ENCODE measurements at regions not wholly inside any gene's neighbourhood (a gene's known extent, or its start where the extent isn't known, plus 50 kb on each side); places are given as distances from the start of the nearest gene placed in this dataset.

GRCh38 chr5:171604195-171604594, 181.4 kb upstream of the SMIM23 start:
- CTCF ChIA-PET = no interaction called here
- Histone ChIP-seq H3K4ac (ENCODE audit: low read depth, low read length) (no peak overlapping the region), H2BK5ac (ENCODE audit: low read depth, low read length, poor library complexity, severe bottlenecking) (no peak overlapping the region), H3K23ac (ENCODE audit: low read depth, low read length) (no peak overlapping the region), H3K56ac (ENCODE audit: extremely low read depth, insufficient read depth, low read length) (no peak overlapping the region), H4K5ac (ENCODE audit: low read depth, low read length) (no peak overlapping the region), H2AK5ac (ENCODE audit: low read depth, low read length) (no peak overlapping the region), H4K20me1 (ENCODE audit: insufficient read depth, low read length) (no peaks in the 10 kb centered on the region), H2BK20ac (ENCODE audit: low read depth, low read length) (no peak overlapping the region), H2BK15ac (ENCODE audit: low read depth, low read length) (no peak overlapping the region), H3K14ac (replicated peaks; ENCODE audit: low read depth, low read length) (no peak overlapping the region), H4K8ac (ENCODE audit: low read depth in 2 of 2, low read length in 2 of 2) (no peak overlapping the region), H2BK120ac (ENCODE audit: low read depth, low read length) (no peak overlapping the region), H2AK9ac (replicated peaks; ENCODE audit: low read depth, low read length, poor library complexity) (no peak overlapping the region), H3K4me2 (ENCODE audit: low read depth, low read length) (no peak overlapping the region), H3K36me3 (ENCODE audit: control insufficient read depth, insufficient read depth, low read length) (no peaks in the 10 kb centered on the region), H3K18ac (ENCODE audit: low read depth, low read length) (no peak overlapping the region), H3K9me1 (ENCODE audit: insufficient read depth, low read length) (no peaks in the 10 kb centered on the region), H3K9me3 (ENCODE audit: control insufficient read depth, insufficient read depth, low read length) (peaks cover 4% of the 10 kb centered on the region), H2AFZ (replicated peaks; ENCODE audit: low read length, poor library complexity) (no peak overlapping the region), H3K79me1 (ENCODE audit: low read depth in 1 of 2, low read length in 2 of 2) (no peaks in the 10 kb centered on the region), H3K27me3 (ENCODE audit: control insufficient read depth, insufficient read depth, low read length) (peaks cover 17% of the 10 kb centered on the region), H3K27ac (ENCODE audit: insufficient read depth, low read length) (no peak overlapping the region), H3K9ac (ENCODE audit: low read depth, low read length) (no peak overlapping the region), H3K4me3 (ENCODE audit: insufficient read depth, low read depth, low read length) (no peak overlapping the region), H4K91ac (ENCODE audit: insufficient read depth, low read depth, low read length) (no peak overlapping the region), H3K4me1 (ENCODE audit: control insufficient read depth, insufficient read depth, low read length) (no peaks in the 10 kb centered on the region)
- DNase-seq (no peak), ATAC-seq (ENCODE audit: low read depth) (no peak)
- intact Hi-C loops (cut with micrococcal nuclease) = no loop called here
- TF ChIP-seq ELK1 (IDR thresholded peaks at IDR 0.05; ENCODE audit: borderline replicate concordance, low read depth, low read length) (no peak), CTCF (conservative IDR thresholded peaks at IDR 0.05; ENCODE audit: low read depth, low read length) (no peak), POLR2A (IDR thresholded peaks at IDR 0.05; ENCODE audit: low read depth, low read length) (no peak), CEBPB (IDR thresholded peaks at IDR 0.05; ENCODE audit: low read depth, low read length) (no peak), MAZ (IDR thresholded peaks at IDR 0.05; ENCODE audit: borderline replicate concordance, low read depth, low read length) (no peak), MAFK (IDR thresholded peaks at IDR 0.05; ENCODE audit: low read depth, low read length) (no peak), USF2 (IDR thresholded peaks at IDR 0.05; ENCODE audit: low read depth, low read length) (no peak), BHLHE40 (IDR thresholded peaks at IDR 0.05; ENCODE audit: low read depth, low read length) (no peak), FOS (IDR thresholded peaks at IDR 0.05; ENCODE audit: low read depth, low read length) (no peak), RAD21 (IDR thresholded peaks at IDR 0.05; ENCODE audit: low read length) (no peak)
- in situ Hi-C loops (cut with MboI; ENCODE audit: low sequenced_read_pairs) = loop anchor here (25.0 kb wide), 1 partner anchor 433 kb away; no protein-coding TSS in a partner anchor
- BruUV-seq (replicated peaks) = no TSS peak
- dilution Hi-C loops (cut with HindIII; ENCODE audit: low sequenced_read_pairs, unreplicated experiment) = no loop called here
- POLR2A ChIA-PET (ENCODE audit: unreplicated experiment) = interaction anchor here (0.6 kb wide), 1 partner anchor 711 kb away, joined by 3 read pairs; no protein-coding TSS in a partner anchor
